Esophagus mucosa (tissue), 1 donor: ENCODE measurements at regions not wholly inside any gene's neighbourhood (a gene's known extent, or its start where the extent isn't known, plus 50 kb on each side); places are given as distances from the start of the nearest gene placed in this dataset.
"Not testable (repeated sequence)": the region's sequence is repeated elsewhere in the genome, so short reads cannot be mapped to it uniquely, and the experiment has no call there.

Experiments
- ATAC-seq: fragments of 200-7000 bp; cut with Tn5 transposase; one replicate; pipeline ENCODE4 v1.9.1; 2020
- donor health status: DM: yes; HTN: yes; CAD: no.

DNA sequence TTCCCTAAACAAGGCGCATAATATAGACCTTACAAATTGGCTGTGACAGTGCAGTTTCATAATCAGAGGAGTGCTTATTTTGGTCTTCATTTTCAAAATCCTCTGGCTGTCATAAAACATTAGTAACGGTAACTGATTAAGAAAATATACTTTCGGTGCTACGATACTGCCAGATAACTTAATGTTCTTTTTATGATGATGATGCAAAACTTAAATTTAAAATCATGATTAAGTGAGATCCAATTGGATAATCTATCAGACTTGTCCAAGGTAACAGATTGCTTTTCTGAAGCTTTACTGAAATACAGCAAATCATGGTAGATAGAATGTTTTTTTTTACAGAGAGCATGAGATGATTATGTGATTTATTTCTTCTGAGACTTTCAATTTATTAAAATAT, 364.2 kb upstream of the CNTN3 start:
- no peak for ATAC-seq

- not testable (repeated sequence) for ATAC-seq
Measured at GRCh38 chr3:74985028-74985904, 370.8 kb upstream of the CNTN3 start.

DNA sequence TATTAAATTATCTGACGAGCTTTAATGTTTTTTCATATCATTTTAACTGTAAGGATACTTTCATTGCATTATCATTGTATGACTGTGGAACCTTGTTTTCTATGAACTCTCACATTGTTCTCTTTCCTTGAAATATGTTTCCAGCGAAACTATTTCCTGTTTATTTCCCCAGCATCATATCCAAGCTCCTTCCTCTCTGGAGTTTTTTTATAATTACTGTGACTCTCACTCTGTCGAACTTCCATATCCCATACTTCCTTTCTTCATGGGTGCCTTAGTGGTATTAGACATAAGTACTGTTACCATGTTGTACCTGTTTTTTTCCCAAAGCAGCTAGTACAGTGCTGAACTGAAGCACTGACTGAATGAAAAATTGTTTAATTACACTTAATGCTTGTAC, 373.6 kb upstream of the CNTN3 start:
- no peak for ATAC-seq

- ATAC-seq: no peak
Measured at GRCh38 chr3:74992898-74993297, 378.4 kb upstream of the CNTN3 start.

DNA sequence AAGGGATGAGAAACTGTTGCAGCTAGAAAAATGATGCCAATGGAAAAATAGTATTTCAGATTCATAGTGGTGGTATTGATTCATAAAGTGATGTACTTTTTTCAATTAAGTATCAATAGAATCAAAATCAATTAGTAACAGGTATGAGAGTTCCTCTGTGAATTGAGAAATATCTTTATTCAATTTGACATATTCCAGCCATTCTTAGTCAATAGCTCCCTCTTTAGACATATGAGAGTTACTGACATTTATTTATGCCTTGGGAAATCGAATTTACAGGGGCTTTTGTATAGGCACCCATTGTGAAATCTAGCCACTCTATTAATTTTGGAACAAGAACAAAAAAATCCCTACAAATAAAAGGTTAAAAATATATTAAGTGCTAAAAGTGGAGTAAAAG, 386.9 kb upstream of the CNTN3 start:
- ATAC-seq: no peak

GRCh38 chr3:75012791-75013331, 398.4 kb upstream of the CNTN3 start:
- ATAC-seq: no peak

DNA sequence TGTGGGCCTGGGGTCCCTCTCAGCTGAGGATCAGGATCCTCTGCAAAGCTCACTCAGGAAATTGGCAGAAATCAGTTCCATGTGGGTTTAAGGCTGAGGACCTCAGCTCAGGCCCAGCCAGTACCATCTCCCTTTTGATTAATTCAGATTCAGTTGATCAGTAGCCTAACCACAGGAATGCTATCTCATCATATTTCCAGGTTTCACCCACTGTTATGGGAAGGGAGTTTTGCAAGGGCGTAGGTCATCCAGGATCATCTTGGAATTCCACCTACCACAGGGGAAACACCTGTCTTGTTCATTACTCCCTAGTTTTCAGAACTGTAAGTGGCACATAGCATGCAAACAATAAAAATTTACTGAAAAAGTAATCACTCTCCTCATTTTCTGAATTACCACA, 399.5 kb upstream of the CNTN3 start:
- no peak for ATAC-seq

DNA sequence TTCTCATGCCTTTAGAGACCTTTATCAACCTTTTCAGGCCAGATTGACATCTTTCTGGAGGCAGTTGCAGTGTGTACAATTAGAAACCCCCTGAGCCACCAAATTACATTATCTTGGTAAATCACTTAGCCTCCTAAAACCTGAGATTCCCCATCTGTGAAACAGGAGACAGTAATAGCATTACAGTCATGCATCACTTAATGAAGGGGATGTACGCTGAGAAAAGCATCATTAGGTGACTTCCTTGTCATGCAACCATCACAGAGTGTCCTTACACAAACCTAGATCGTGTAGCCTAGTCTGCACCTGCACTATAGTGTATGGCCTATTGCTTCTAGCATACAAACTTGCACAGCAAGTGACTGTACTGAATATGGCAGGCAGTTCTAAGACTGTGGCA, 400.8 kb upstream of the CNTN3 start:
- no peak for ATAC-seq

- no peak for ATAC-seq
Measured at GRCh38 chr3:75035146-75035545, 420.7 kb upstream of the CNTN3 start.

GRCh38 chr3:75042941-75043340, 428.5 kb upstream of the CNTN3 start:
- ATAC-seq: no peak

GRCh38 chr3:75048650-75049049, 434.2 kb upstream of the CNTN3 start:
- ATAC-seq: no peak

GRCh38 chr3:75049533-75049932, 435.1 kb upstream of the CNTN3 start:
- no peak for ATAC-seq

DNA sequence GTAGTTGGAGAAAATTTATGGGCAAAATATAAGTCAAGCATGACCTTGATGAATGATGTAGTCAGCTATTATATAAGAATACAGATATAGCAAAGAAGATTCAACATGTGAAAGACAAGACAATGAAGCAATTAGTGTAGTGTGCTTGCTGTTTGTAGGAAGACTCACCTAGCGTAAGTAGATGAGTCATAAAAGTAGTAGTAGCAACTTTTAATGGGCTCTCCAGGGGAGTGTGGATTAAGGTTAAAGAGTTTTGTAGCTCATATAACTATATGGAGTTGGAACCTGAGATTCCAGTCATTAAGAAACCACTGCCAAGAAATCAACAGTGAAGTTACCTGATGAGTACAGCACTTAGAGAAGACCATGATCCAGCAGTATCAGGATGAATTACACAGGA, 444.7 kb upstream of the CNTN3 start:
- no peak for ATAC-seq

DNA sequence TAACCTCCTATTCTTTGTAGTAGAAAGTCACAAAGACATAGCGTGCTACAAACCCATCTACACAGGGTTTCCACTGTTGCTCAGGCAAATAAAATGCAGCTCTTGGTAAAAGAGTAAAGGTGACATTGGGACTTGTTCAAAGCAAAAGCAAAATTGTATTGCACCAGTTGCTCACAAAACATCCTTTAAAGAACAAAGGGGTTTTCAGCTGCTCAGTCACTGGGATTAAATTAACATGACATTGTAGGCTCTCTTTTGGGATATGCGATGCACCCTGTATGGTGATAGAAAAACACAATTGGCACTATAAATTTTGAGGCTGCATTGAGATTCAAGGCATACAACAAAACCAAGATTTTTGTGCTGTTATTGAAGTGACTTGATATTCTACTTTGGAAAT, 447.3 kb upstream of the CNTN3 start:
- no peak for ATAC-seq

GRCh38 chr3:75075158-75075557, 460.7 kb upstream of the CNTN3 start:
- no peak for ATAC-seq

- no peak for ATAC-seq
Measured at GRCh38 chr3:75076481-75076880, 462.0 kb upstream of the CNTN3 start.

- no peak for ATAC-seq
Measured at GRCh38 chr3:75078290-75078689, 463.8 kb upstream of the CNTN3 start.

DNA sequence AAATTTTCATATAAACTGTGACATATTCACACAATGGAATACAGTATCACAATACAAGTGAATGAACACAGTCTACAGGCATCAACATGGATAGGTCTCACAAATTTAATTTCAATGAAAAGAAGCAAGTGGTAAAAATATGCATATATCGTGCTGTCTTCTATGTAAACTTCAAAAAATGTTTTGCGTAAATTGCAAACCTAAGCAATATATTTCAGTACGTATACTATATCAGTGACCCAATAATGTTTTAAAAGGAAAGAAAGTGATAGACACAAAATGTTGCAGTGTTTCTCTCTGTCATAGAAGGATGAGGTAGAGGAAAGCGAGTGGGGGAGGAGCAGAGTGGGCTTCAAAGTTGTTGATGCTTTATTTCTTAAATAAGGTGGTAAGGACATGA, 468.4 kb upstream of the CNTN3 start:
- ATAC-seq: no peak

DNA sequence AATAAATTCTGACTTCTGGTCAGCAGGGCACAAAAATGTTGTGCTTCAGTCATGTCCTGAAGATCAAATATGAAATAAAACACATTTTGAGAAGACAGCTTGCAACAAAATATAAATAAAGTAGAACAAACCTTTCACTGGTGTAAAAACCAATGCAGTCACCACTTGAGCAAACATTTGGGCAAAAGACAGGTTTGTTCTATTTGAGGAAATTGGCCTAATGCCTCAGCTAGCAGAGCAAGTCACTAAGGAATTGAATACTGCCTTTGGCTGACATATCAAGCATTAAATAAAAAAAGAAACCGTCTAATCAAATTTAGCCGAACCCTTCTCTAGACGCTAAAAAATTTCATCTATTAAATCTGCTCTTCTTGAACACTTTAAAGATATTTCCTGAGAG, 475.4 kb upstream of the CNTN3 start:
- no peak for ATAC-seq

- ATAC-seq: peak; percentile 23
Measured at GRCh38 chr3:75101329-75102147, 487.1 kb upstream of the CNTN3 start.

DNA sequence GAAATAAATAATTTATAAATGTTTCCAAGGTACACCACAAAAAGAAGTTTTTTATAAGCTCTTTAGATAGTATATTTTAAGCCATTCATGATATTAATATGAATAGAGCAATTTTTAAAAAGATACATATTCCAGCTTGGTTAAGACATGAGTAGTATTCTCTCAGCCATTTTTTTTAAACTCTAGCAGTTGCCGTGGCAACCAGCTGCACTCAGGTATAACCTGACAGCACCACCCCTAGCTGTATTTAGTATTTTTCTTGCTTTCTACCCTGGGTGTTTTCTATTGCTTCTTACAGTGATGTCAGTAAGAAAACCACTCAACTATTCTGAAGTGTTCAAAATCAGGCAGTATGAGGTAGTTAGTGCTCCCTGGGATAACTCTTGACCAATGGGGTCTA, 496.3 kb upstream of the CNTN3 start:
- no peak for ATAC-seq

DNA sequence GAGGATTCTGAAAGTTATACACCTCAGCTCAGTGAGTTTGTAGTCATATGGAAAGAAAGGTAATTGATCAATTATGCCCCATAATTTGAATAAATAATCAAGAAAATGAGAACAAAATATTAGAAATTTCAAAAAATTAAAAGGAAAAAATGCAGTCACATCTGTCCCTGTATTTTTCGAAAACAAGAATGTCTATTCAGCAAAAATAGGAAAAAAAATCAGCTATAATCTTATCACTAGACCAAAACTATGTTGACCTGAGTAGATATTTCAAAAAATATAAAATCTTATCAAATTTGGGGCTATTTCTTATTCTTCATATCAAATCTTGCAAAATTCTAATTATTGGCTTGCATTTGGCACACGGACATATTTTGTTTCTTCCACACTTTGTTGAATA, 501.2 kb upstream of the CNTN3 start:
- ATAC-seq: no peak

- ATAC-seq: no peak
Measured at GRCh38 chr3:75118779-75119178, 504.3 kb upstream of the CNTN3 start.

DNA sequence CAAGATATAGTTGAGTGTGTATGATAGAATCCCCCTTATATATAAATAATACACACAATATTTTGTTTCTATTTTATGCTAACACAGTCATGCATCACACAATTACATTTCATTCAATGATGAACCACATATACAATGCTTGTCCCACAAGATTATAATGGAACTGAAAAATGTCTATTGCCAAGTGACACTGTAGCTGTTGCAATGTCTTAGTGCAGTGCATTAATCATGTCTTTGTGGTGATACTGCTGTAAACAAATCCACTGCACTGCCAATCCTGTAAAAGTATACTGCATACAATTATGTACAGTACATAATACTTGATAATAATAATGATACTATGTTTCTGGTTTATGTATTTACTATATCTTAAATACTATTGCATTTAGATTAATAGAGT, 512.1 kb upstream of the CNTN3 start:
- no peak for ATAC-seq
